HepG2 (cell line): ENCODE measurements at regions not wholly inside any gene's neighbourhood (a gene's known extent, or its start where the extent isn't known, plus 50 kb on each side); places are given as distances from the start of the nearest gene placed in this dataset.

Source experiments
- CCDC6 ChIP-seq: sonication (generic); formaldehyde crosslinking; IDR thresholded peaks from 2 replicates; pipeline ENCODE4 v1.8.1; 2022; ENCODE audit warnings: mild to moderate bottlenecking, missing genetic modification reagents, moderate library complexity
- DPF2 ChIP-seq: sonication (generic); formaldehyde crosslinking; IDR thresholded peaks from 2 replicates; pipeline ENCODE4 v1.4.0; 2020; ENCODE audit warnings: mild to moderate bottlenecking, low read depth, missing genetic modification reagents, borderline replicate concordance
- HMG20B ChIP-seq: conservative IDR thresholded peaks from 2 replicates; pipeline ENCODE4 v1.6.1; 2016; ENCODE audit warnings: missing genetic modification reagents, missing compliant biosample characterization
- ISL2 ChIP-seq: sonication (generic); formaldehyde crosslinking; IDR thresholded peaks from 2 replicates; pipeline ENCODE4 v1.5.0; 2020; ENCODE audit warnings: missing genetic modification reagents
- MIXL1 ChIP-seq: IDR thresholded peaks from 2 replicates; pipeline ENCODE4 v1.6.1; 2016
- NFYB ChIP-seq: sonication (generic); formaldehyde crosslinking; IDR thresholded peaks from 2 replicates; pipeline ENCODE4 v1.4.0; 2020; ENCODE audit warnings: missing genetic modification reagents
- RERE ChIP-seq: IDR thresholded peaks from 2 replicates; pipeline ENCODE4 v1.6.1; 2016; ENCODE audit warnings: low read depth, missing genetic modification reagents, missing compliant biosample characterization
- RFX5 ChIP-seq: IDR thresholded peaks from 2 replicates; pipeline ENCODE4 v1.6.1; 2011; ENCODE audit warnings: low read depth, low read length, improper control_type of control experiment
- TRIM22 ChIP-seq: fragments of 450-650 bp; IDR thresholded peaks from 2 replicates; pipeline ENCODE4 v1.6.1; 2017
- YEATS4 ChIP-seq: sonication (generic); formaldehyde crosslinking; IDR thresholded peaks from 2 replicates; pipeline ENCODE4 v1.4.0; 2020; ENCODE audit warnings: missing genetic modification reagents, borderline replicate concordance
- ZNF224 ChIP-seq: sonication (generic); formaldehyde crosslinking; IDR thresholded peaks from 2 replicates; pipeline ENCODE4 v1.5.0; 2020; ENCODE audit warnings: mild to moderate bottlenecking, missing genetic modification reagents
- ZNF333 ChIP-seq: sonication (generic); formaldehyde crosslinking; IDR thresholded peaks from 2 replicates; pipeline ENCODE4 v1.4.0; 2020; ENCODE audit warnings: mild to moderate bottlenecking, missing genetic modification reagents, borderline replicate concordance
- ZNF570 ChIP-seq: sonication (generic); formaldehyde crosslinking; IDR thresholded peaks from 2 replicates; pipeline ENCODE4 v1.4.0; 2020; ENCODE audit warnings: mild to moderate bottlenecking, missing genetic modification reagents, borderline replicate concordance
- ZNF572 ChIP-seq: sonication (generic); formaldehyde crosslinking; IDR thresholded peaks from 2 replicates; pipeline ENCODE4 v1.5.1; 2020; ENCODE audit warnings: mild to moderate bottlenecking, missing genetic modification reagents
- ZNF660 ChIP-seq: sonication (generic); formaldehyde crosslinking; IDR thresholded peaks from 2 replicates; pipeline ENCODE4 v1.5.1; 2020; ENCODE audit warnings: mild to moderate bottlenecking, low read depth, missing genetic modification reagents, borderline replicate concordance
- ZNF672 ChIP-seq: sonication (generic); formaldehyde crosslinking; IDR thresholded peaks from 2 replicates; pipeline ENCODE4 v1.8.1; 2022; ENCODE audit warnings: missing genetic modification reagents
- ZNF687 ChIP-seq: sonication (generic); formaldehyde crosslinking; IDR thresholded peaks from 2 replicates; pipeline ENCODE4 v1.5.1; 2020; ENCODE audit warnings: mild to moderate bottlenecking, missing genetic modification reagents, moderate library complexity
- ZNF800 ChIP-seq: sonication (generic); formaldehyde crosslinking; IDR thresholded peaks from 2 replicates; pipeline ENCODE4 v1.4.0; 2020; ENCODE audit warnings: missing genetic modification reagents

GRCh38 chr9:129320575-129321285, 142.7 kb upstream of the IER5L start (continued):
- TF ChIP-seq ZNF800 (CRISPR knock-in tag) = no peak
- TF ChIP-seq TRIM22 = no peak
- TF ChIP-seq ZNF572 (CRISPR knock-in tag) = no peak
- no peak for TF ChIP-seq DPF2 (CRISPR knock-in tag)
- no peak for TF ChIP-seq ZNF672 (CRISPR knock-in tag)
- TF ChIP-seq RERE (CRISPR knock-in tag) = no peak
- no peak for TF ChIP-seq HMG20B (CRISPR knock-in tag)
- no peak for TF ChIP-seq YEATS4 (CRISPR knock-in tag)
- TF ChIP-seq ZNF333 (CRISPR knock-in tag) = no peak
- TF ChIP-seq CCDC6 = no peak
- no peak for TF ChIP-seq RFX5
- TF ChIP-seq ZNF570 = no peak
- no peak for TF ChIP-seq MIXL1 (CRISPR knock-in tag)
- TF ChIP-seq ZNF224 (CRISPR knock-in tag) = no peak
- peak; percentile 33; the same call in 1 of the 2 replicates for TF ChIP-seq NFYB
- no peak for TF ChIP-seq ZNF660 (CRISPR knock-in tag)
- TF ChIP-seq ZNF687 = peak; percentile 54
- no peak for TF ChIP-seq ISL2 (CRISPR knock-in tag)
